ENCODE measurements at regions not wholly inside any gene's neighbourhood (a gene's known extent, or its start where the extent isn't known, plus 50 kb on each side); places are given as distances from the start of the nearest gene placed in this dataset.
"Not testable (repeated sequence)": the region's sequence is repeated elsewhere in the genome, so short reads cannot be mapped to it uniquely, and the experiment has no call there.

DNA sequence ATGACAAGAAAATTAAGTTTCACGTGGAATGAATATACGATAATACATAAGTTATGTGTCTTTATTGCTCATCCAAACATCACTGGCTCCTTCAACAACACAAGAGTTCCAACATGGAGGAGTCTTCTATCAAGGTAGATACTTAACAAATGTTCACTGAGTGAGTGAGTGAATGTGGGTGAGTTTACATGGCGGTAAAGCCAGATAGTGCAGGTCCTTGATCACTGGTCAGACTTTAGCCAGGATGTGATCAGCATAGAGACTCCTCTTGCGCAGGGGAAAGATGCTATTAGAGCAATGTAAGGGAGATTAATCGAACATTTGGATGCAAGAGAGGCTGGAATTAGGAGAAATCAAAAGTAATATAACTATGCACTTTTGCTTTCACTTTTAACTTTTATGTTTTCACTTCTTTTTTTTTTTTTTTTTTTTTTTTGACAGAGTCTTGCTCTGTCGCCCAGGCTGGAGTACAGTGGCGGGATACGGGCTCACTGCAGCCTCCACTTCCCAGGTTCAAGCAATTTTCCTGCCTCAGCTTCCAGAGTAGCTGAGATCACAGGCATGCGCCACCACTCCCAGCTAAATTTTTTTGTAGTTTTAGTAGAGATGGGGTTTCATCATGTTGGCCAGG, 249.0 kb upstream of the ID2 start:
- no peak for DNase-seq

DNA sequence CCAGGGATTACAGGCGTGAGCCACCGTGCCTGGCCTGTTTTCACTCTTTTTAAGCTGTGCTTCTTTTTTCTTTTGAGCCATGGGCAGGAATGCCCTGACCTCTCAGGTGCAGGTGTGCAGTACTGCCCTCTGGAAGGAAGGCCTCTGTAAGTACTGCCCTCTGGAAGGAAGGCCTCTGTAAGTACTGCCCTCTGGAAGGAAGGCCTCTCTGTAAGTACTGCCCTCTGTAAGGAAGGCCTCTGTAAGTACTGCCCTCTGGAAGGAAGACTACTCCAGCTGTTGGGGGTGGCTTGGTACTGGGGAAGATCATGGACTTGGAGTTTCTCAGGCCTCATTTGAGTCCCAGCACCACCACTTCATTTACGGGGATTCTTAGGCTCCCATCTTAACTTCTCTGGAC, 248.5 kb upstream of the ID2 start:
- DNase-seq, result no peak

DNA sequence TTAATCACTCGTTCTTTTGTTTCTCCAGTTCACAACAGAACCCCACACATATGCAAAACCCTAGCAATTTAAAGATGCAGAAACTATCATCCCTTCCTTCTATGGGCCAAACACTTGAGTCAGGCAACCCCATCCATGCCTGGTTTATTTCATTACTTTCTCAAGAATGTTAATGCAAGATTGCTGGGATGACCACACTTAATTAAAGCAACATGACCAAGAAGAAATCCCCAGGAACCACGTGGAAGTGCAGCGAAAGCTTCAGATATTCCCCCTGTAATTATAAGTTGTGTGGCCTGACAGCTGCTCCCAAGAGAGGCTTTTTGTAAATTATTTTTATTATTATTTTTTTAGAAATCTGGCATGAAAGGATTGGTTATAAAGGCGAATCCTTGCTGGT, 246.2 kb upstream of the ID2 start:
- no peak for DNase-seq

DNA sequence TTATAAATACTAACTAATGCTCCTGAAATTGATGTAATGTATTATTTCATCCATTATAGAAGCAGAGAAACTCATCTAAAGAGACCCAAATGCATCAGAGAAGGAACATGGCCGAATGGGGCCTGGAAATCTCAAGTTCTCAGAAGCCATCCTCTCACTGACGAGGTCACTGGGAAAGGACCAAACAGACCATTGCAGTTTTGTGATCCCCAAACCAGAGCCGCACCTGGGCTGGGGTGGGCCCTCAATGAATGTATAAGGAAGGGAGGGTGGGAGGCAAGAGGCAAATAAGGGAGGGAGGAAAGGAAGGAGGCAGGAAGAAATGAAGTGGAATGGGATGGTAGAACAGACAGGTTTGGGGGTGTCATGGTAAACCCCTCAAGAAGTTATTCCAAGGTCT, 245.3 kb upstream of the ID2 start:
- DNase-seq, result no peak

DNA sequence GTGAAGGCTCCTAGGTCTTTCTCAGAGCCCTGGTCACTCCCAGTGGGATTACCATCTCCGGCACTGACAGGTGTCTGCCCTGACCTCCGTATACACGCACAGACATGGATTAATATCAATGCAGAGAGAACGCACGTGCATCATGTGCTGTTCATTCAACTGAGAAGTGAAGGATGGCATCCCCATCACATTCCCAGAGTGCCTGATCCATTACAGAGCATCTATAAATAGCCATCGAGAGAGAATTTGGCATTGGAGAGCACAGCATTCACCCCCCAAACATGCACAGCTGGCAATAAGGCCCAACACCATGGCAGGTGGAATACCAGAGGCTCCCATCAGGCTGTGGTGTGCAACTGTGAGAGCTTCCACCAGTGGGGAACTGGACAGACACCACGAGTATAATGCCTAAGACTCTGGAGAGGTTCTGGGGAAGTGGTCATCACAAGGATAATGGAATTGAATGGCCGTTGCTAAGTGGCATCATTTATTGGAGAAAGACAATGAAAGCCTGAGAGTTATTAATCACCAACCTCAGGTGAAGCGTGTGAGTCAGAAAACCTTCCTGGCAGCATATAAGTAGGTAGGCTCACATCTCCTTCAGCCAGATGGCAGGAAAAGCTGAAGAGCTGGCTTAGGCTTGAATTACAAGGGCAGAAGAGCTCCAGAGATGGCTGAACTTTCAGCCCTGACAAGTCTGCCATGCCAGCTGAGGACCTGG, 244.5 kb upstream of the ID2 start:
- DNase-seq, result no peak

DNA sequence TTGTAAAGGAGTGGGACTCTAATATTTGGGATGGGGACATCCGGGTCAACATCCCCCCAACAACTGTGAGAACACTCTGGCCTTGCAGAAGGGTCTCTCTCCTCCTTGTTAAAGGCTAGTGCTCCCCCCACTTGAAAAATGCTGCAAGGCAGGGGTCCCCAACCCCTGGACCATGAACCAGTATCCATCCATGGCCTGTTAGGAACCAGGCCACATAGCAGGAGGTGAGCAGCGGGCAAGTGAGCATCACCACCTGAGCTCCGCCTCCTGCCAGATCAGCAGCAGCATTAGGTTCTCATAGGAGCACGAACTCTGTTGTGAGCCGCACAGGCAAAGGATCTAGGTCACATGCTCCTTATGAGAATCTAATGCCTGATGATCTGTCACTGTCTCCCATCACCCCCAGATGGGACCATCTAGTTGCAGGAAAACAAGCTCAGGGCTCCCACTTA, 243.9 kb upstream of the ID2 start:
- no peak for DNase-seq

DNA sequence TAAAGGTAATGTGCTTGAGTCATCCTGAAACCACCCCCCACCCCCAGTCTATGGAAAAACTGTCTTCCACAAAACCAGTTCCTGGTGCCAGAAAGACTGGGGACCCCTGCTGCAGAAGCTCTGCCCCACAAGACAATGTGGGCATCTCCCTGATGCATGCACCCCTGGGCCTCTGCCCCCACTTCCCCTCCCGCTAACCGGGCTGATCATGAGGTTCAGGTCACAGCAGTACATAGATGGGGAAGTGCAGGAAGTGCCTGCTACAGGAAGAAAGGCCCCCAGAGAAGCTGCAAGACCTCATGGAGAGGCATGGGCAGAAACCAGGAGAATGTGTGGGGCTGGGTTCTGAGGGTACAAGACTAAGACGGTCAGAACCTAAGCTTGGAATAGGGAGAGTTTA, 243.4 kb upstream of the ID2 start:
- DNase-seq, result no peak

DNA sequence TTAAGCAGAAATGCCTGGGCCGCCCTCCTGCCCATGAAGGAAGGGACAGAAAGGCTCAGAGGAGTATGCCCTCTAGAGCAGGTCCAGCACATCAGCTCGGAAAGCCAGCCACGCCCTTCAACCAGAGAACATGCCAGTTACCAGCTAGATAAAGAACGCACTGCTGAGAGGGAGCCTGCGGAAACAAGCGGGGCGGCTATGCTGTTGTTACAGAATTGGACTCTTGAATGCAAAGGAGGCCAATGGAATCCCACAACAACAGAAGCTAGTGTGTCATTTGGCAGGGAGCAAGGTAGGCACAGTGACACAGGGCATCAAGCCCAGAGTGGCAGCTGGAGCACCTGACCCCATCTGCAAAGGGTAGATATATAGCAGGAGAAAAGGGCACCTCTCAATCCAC, 242.9 kb upstream of the ID2 start:
- DNase-seq, result no peak

DNA sequence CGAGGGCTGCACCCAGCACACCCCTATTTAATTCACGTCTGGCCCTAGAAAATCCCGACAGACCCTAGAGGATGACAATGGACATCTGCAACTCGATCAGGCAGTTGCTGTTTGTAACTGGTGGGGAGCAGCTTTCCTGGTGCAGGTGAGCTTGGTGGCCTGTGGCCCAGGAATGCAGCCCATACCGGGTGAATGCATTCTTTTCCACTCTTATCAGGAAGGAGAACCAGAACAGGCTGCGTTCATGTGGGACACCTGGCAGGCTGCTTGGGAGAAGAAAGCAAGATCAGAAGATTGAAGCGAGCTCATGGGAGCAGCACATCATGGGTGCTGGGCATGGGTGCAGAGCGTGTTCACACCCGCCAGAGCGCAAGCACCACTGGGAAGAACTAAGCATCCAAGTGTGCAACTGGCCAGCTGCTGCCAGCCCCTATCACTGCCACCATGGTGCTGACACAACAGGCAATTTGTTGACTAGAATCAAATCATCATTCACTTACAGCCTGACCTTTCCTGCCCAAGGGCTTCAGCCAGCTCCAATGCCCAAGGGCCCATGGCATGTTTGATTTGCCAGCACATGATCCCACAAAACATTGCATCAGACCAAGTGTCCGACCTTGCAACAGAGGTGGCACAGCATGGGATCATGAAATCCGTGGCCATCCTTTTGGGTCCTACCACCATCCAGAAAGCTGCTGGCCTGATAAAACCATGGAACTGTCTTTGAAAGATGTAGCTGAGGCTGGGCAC, 241.7 kb upstream of the ID2 start:
- no peak for DNase-seq

DNA sequence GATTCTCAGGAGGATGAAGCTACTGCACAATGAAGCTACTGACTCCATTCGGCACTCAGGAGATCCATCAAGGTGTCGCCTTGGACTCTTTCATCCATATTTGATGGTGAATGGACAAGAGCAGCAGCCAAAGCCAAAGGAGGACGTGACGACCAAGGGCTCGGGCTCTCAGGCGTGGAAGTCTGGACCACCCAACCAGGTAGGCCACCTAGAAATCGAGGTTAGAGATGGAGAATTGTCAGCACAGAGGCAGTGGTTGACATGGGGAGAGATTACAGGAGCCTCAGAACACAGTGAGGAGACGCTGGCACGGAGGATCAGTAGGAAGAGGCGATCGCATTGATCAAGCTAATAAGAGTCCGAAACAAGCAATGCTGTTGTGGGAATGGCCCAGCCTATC, 240.5 kb upstream of the ID2 start:
- no peak for DNase-seq

DNA sequence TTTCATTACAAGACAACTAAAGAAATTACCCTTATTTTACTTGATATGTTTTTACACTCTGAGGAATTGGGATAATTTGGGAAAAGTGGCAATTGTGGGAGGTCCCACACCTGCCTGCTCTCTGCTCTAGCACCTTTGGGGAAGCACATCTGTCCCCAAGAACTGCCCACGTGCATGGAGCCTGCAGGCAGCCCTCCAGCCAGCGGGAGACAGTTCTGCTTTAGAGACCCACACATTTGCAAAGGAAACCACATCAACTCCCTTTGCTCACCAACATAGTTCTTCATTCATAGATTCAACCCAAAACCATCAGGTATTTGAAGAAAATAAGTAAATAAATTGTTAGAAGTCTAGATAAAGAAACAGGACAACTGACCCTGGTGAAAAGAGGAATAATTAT, 239.9 kb upstream of the ID2 start:
- DNase-seq, result no peak

DNA sequence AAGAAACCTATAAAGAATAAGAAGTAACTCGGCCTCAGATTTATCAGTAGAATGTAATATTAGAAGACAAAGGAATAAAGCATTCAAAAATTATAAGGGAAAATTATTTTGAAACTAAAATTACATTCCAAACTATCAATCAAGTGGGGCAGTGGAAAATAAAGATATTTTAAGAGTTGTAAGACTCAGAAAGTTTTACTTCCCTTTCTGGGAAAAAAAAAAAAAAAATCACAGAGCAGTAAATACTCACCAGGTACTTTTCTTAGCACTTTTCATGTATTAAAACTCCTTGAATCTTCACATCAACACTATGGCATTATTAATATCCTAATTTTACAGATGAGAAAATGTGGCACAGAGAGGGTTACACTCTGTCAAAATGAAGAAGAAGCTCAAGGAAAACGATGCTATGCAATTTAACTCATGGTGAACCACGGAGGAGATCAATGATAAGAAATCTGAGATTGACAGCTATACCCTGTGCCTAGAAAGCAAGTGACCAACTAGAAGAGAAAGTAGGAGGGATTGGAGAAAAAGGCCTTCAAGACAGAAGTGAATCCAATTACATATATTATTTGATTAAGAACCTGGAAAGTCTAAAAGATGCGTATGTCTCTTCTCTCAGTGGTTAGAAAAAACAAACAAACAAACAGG, 238.9 kb upstream of the ID2 start:
- no peak for DNase-seq

DNA sequence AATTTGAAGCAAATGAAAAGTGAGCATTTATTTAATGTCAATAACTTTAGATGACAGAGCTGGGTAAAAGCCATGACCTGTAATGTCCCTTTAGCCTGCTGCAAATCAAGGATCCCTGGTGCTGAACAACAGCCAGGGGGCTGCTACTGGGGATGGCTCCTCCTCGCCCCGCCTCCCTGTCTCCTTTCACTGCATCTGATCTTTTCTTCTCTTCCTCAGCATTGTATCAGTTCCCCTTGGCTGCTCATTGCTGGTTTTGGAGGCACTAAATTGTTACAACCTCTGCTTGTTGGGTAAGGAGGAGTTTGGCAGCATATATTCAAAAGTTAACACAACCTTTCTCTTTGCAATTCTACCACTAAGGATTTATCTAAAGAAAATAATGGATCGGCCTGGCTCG, 236.3 kb upstream of the ID2 start:
- no peak for DNase-seq

DNA sequence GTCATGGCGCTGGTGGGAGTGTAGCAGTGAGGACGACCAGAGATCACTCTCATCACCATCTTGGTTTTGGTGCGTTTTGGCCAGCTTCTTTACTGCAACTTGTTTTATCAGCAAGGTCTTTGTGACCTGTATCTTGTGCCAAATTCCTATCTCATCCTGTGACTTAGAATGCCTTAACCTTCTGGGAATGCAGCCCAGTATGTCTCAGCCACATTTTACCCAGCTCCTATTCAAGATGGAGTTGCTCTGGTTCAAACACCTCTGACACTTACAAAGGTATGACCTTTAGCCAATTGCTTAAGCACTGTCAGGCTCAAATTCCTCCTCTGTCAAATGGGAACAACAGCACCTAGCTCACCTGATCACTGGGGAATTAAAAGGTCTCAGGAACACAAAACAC, 235.1 kb upstream of the ID2 start:
- DNase-seq, result not testable (repeated sequence)

DNA sequence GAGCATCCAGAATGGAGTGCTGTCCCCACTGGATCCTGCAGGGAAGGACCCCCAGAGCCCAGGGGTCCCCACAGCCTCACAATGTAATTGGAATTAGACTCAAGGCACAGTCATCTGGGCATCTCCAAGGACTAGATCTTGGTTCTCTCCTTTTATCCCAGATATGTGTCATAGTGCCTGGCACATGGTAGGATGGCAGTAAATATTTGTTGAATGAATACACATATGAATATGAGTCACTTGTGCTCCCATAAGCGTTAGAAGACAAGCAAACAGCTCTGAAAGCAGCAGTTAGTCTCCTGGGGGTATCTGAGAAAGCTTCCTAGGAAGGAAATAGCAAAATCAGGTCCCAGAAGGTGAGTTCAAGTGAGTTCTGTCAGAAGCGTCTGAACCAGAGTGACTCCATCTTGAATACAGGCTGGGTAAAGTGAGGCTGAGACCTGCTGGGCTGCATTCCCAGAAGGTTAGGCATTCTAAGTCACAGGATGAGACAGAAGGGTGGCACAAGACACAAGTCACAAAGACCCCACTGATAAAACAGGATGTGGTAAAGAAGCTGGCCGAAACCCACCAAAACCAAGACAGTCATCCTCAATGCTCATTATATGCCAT, 234.1 kb upstream of the ID2 start:
- no peak for DNase-seq

DNA sequence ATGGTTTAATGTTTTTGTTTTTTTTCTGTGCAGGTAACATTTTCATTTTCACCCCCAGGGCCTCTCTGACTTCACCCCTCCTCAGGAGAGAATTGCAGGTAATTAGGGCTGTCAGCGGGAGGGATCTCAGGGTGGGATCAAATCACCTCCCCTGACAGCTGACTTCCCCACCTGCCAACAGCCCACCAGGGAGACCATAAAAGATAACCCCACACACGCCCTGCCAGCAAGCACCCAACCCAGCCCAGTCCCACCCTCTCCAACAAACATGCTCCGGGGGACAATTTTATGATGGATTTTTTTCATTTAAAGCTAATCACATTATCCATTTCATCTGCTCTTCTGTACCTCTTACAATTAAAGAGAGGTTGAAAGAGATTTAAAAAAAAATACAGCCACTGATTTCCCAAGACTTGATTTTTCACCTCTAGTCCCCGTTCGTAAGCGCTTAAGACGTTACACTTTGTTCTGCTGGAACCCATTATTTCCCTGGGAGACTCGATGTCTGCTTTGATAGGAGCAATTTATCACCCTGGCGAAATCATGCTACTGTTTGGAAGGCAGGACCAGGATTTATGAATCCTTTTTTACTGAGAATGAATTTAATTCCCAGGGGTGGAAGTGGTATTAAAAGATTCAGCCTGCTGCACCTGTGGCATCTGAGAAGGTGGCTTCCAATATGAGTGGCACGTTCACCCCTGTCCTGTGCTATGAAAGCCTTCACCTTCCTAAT, 232.9 kb upstream of the ID2 start:
- DNase-seq, result no peak

DNA sequence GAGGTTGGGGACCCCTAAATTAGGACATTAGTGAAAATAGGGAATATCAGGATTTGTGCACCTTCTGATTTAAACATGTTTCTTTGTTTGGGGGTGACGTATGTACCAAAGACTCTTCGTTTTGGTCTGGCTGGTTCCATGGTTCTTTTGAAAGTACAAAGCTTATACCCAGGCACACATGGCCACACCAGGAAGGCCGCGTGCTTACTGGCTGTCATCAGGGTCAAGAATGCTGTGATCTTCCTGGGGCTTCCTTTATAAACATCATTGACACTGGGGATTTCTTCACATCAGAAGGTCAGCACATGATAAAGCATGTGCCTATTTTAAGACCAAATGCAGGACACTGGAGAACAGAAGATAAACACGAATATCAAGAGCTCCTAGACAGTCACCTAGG, 230.6 kb upstream of the ID2 start:
- no peak for DNase-seq

DNA sequence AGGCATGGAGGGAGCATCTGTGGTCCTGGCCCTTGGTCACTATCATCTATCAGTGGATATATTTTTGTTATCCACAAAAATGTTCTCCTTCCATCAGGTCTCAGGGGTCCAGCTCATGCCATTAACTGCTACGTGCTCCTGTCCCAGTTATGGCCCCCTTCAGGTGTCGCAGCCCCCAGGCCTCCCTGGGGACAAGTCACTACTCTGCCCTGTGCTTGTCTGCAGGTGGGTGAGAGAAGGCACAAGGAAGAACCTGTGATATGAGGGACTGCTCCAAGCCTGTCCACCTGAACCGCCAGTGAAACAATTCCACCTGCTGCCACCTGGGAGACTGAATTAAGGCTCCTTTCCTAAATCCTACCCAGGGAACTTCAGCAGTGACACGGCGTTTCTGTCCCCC, 229.6 kb upstream of the ID2 start:
- no peak for DNase-seq

DNA sequence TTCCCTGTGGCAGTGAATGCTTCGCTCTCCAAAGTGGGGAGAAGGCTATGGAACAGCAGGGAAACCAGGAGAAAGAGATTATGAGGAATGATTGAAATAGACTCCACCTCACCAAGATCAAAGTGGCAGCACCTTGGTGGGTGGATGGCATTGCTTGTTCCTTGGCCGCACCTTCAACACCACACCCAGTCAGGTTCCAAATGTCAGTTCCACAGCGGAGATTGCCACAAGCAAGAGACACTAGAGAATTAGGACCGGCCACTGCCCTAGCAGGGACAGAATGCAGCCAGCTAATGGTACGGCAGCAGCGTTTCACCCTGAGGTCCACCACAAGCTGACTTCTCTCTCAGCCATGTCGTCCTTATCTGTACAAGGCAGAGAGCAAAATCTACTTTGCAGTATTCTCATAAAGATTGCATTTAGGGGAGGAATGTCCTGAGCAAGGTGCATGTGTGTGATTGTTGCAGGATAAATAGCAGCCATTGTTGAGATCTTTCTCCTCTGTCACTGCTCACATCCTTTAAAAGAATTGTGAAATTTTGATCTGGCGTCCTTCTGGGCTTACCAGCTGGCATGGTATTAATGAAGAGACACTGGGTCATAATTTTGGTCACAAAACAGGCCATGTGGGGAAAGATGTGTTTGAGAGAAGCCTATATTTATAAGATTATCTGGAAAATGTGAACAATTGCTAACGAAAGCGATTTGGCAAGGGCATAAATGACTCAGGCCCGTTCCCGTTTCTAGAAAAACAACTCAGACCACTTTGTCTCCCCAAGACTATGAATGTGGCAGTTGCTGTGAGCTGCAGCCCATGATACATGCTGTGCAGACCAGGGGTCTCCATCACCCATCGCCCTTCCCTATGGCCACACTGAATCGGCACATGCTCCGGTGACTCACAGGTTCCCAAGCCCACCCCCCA, 228.6 kb upstream of the ID2 start:
- DNase-seq, result no peak

DNA sequence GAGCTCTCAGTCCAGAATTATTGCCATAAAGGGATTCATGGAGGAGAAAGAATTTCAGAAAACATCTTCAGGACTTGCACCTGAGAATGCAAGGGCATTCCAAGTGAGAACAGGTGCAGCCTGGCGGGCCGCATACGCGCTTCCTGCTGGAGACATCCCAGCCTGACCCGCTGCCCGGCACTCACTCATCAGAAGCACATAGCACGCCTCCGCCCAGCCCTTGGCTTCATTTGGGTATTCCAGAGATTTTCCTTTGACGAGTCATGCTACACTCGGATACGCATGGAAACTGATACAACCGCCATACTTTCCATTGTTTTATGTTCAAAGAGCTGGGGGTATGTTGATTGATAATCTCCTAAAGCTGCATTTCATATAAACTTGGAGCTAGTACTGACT, 228.0 kb upstream of the ID2 start:
- no peak for DNase-seq

DNA sequence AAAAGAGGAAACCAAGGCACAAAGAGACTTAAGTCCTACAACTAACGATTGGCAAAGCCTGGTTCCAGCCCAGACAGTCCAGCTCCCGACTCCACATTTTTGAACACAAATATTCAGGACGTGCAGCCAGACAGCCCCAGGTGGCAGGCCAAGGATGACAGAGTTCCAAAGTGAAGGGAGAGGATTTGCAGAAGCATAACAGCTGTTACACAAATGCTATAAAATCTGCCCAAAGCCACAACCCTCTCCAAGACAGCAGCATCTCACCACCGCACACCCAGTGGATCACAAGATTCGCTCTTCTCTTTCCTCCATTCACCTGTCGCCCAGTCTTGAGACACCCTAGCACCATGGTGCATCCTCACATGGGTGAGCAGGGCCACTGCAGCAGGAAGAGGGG, 227.1 kb upstream of the ID2 start:
- DNase-seq, result no peak

All from kidney glomerular epithelial cell (primary cell).